Natural killer cell (primary cell): ENCODE measurements at regions not wholly inside any gene's neighbourhood (a gene's known extent, or its start where the extent isn't known, plus 50 kb on each side); places are given as distances from the start of the nearest gene placed in this dataset.

Experiments
- ATAC-seq, 3 donors: fragments of 150-1000 bp in 2 of 3; fragments of 200-7000 bp in 1 of 3; cut with Tn5 transposase; 1 replicate in 1 of 3; 2 replicates in 2 of 3; pipeline ENCODE4 v1.10.0; 2021; ENCODE audit warnings: mild to moderate bottlenecking in 2 of 3, moderate library complexity in 2 of 3
- DNase-seq, 2 donors: peaks; one replicate each; pipeline versions ENCODE4 v3.0.0 to v3.0.0-alpha.2; 2013 to 2021; ENCODE audit warnings: mixed read lengths in 1 of 2
- H3K27ac ChIP-seq: one replicate; pipeline ENCODE4 v1.5.1; 2013; ENCODE audit warnings: mild to moderate bottlenecking, low read length
- H3K27me3 ChIP-seq: one replicate; pipeline ENCODE4 v1.6.1; 2013; ENCODE audit warnings: low read length; ENCODE audit not compliant: control insufficient read depth, insufficient read depth
- H3K36me3 ChIP-seq: one replicate; pipeline ENCODE4 v1.6.1; 2013; ENCODE audit warnings: low read length; ENCODE audit not compliant: control insufficient read depth, insufficient read depth
- H3K4me1 ChIP-seq: one replicate; pipeline ENCODE4 v1.6.1; 2013; ENCODE audit warnings: low read length; ENCODE audit not compliant: control insufficient read depth, insufficient read depth
- H3K4me3 ChIP-seq: one replicate; pipeline ENCODE4 v1.5.1; 2013; ENCODE audit warnings: low read length
- H3K9me3 ChIP-seq: one replicate; pipeline ENCODE4 v1.6.1; 2013; ENCODE audit warnings: low read length; ENCODE audit not compliant: control insufficient read depth, insufficient read depth
- H3K27ac Mint-ChIP-seq, 2 donors: one replicate each; pipeline ENCODE4 v1.8.0; 2022; ENCODE audit warnings: mild to moderate bottlenecking in 2 of 2, mixed read lengths in 2 of 2, moderate library complexity in 1 of 2
- H3K27me3 Mint-ChIP-seq, 2 donors: one replicate each; pipeline ENCODE4 v1.8.0; 2022; ENCODE audit warnings: low read depth in 2 of 2, mixed read lengths in 2 of 2
- H3K36me3 Mint-ChIP-seq: one replicate; pipeline ENCODE4 v1.8.0; 2022; ENCODE audit warnings: mixed read lengths
- H3K4me1 Mint-ChIP-seq, 2 donors: one replicate each; pipeline ENCODE4 v1.8.0; 2022; ENCODE audit warnings: mixed read lengths in 2 of 2
- H3K4me3 Mint-ChIP-seq: one replicate; pipeline ENCODE4 v1.8.0; 2022; ENCODE audit warnings: mild to moderate bottlenecking, moderate library complexity, mixed read lengths
- H3K9me3 Mint-ChIP-seq, 2 donors: one replicate each; pipeline ENCODE4 v1.8.0; 2022; ENCODE audit warnings: mixed read lengths in 2 of 2
- WGBS: methylation state at CpG from one replicate; pipeline ENCODE4 v1.1.7; 2013; ENCODE audit warnings: missing lambda C conversion rate; ENCODE audit not compliant: insufficient coverage; 5-methylcytosine and 5-hydroxymethylcytosine counted together
- intact Hi-C: fragments of 100-400 bp; cut with micrococcal nuclease; formaldehyde crosslinking; loops from one replicate; pipeline ENCODE4 v1.14.2; 2022
- TF ChIP-seq, protein P1 (sequence below): fragments of 200-600 bp; IDR thresholded peaks from one replicate; pipeline ENCODE4 v1.8.0; 2022; ENCODE audit warnings: antibody characterized with exemption

DNA sequence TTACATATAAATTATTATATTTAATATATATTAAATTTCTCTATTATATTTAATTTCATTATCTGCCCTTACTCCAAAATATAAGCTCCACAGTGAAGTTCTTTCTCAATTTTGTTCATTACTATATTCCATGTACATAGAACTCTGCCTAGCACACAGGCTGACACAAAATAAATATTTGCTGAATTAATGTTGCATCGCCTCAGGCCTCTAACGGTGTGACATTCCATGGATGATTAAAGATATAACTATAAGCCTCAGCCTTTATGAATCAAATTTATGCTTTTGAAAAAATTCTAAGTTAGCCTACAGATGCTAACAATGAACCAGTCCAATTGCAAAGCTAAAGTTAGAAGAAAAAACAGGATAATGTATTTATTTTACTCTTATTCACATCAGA, 1337.2 kb upstream of the NRXN1 start:
- DNase-seq (no peak), ATAC-seq (no peak)
- Mint-ChIP-seq H3K4me1 (no peaks in the 10 kb centered on the region), H3K9me3 (peaks cover 21 to 23% of the 10 kb centered on the region in 2 donors), H3K27ac (no peak overlapping the region), H3K27me3 (no peaks in the 10 kb centered on the region), H3K4me3 (no peak overlapping the region), H3K36me3 (peaks cover 16% of the 10 kb centered on the region)
- WGBS: 50% methylated on average over 2 of the region's 2 CpGs
- TF ChIP-seq, protein P1, sequence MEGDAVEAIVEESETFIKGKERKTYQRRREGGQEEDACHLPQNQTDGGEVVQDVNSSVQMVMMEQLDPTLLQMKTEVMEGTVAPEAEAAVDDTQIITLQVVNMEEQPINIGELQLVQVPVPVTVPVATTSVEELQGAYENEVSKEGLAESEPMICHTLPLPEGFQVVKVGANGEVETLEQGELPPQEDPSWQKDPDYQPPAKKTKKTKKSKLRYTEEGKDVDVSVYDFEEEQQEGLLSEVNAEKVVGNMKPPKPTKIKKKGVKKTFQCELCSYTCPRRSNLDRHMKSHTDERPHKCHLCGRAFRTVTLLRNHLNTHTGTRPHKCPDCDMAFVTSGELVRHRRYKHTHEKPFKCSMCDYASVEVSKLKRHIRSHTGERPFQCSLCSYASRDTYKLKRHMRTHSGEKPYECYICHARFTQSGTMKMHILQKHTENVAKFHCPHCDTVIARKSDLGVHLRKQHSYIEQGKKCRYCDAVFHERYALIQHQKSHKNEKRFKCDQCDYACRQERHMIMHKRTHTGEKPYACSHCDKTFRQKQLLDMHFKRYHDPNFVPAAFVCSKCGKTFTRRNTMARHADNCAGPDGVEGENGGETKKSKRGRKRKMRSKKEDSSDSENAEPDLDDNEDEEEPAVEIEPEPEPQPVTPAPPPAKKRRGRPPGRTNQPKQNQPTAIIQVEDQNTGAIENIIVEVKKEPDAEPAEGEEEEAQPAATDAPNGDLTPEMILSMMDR: no peak
- H3K36me3 ChIP-seq: no peaks in the 10 kb centered on the region
- H3K9me3 ChIP-seq: no peaks in the 10 kb centered on the region
- no peaks in the 10 kb centered on the region for H3K4me1 ChIP-seq
- H3K4me3 ChIP-seq: no peak overlapping the region
- no peaks in the 10 kb centered on the region for H3K27me3 ChIP-seq
- intact Hi-C loops: no loop called here
- no peak overlapping the region for H3K27ac ChIP-seq

- intact Hi-C loops: no loop called here
Observed at GRCh38 chr2:52368141-52368540, 1336.2 kb upstream of the NRXN1 start.

GRCh38 chr2:52365946-52366345, 1334.0 kb upstream of the NRXN1 start:
- H3K27me3 Mint-ChIP-seq: no peaks in the 10 kb centered on the region
- no peak overlapping the region for H3K4me3 Mint-ChIP-seq
- Histone ChIP-seq H3K4me1 (no peaks in the 10 kb centered on the region), H3K4me3 (no peak overlapping the region), H3K9me3 (peaks cover 2% of the 10 kb centered on the region), H3K27ac (no peak overlapping the region), H3K27me3 (no peaks in the 10 kb centered on the region), H3K36me3 (no peaks in the 10 kb centered on the region)
- no peak overlapping the region for H3K27ac Mint-ChIP-seq
- DNase-seq (no peak), ATAC-seq (no peak)
- TF ChIP-seq, protein P1: no peak
- intact Hi-C loops: no loop called here
- 79% methylated on average over 2 of the region's 2 CpGs for WGBS
- H3K4me1 Mint-ChIP-seq: no peaks in the 10 kb centered on the region
- H3K36me3 Mint-ChIP-seq: peaks cover 8% of the 10 kb centered on the region
- H3K9me3 Mint-ChIP-seq: peaks cover 20 to 24% of the 10 kb centered on the region in 2 donors

More at GRCh38 chr2:52368141-52368540, 1336.2 kb upstream of the NRXN1 start:
- Histone ChIP-seq H3K36me3 (no peaks in the 10 kb centered on the region), H3K27me3 (no peaks in the 10 kb centered on the region), H3K9me3 (peaks cover 2% of the 10 kb centered on the region), H3K4me1 (no peaks in the 10 kb centered on the region), H3K4me3 (no peak overlapping the region), H3K27ac (no peak overlapping the region)
- Mint-ChIP-seq H3K9me3 (peaks cover 21 to 23% of the 10 kb centered on the region in 2 donors), H3K4me1 (no peaks in the 10 kb centered on the region), H3K4me3 (no peak overlapping the region), H3K27me3 (no peaks in the 10 kb centered on the region), H3K27ac (no peak overlapping the region), H3K36me3 (peaks cover 11% of the 10 kb centered on the region)
- TF ChIP-seq, protein P1: no peak
- ATAC-seq: no peak
- DNase-seq: no peak

DNA sequence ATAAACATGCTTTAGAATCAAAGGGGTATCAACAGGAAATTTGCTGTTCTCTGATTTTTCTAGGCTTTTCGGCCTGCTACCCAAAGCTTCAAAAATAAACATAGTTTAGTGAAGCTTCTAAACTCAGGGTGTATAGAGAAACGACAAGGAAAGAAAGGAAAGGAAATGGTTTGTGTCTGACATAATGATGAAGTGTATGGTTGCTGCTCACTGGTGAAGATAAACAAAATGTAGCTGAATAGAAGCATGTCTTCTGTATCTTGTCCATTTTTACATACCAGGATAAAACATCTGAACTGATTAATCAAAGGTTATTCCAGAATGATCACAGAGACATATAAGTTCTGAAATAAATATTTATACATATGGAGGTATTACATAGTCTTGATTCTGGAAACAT, 1324.6 kb upstream of the NRXN1 start:
- Mint-ChIP-seq H3K27ac (no peak overlapping the region), H3K36me3 (no peaks in the 10 kb centered on the region), H3K4me3 (no peak overlapping the region), H3K9me3 (peaks cover 10 to 30% of the 10 kb centered on the region in 2 donors), H3K27me3 (no peaks in the 10 kb centered on the region), H3K4me1 (no peaks in the 10 kb centered on the region)
- H3K4me3 ChIP-seq: no peak overlapping the region
- no peaks in the 10 kb centered on the region for H3K4me1 ChIP-seq
- WGBS: 0% methylated on average over 1 of the region's 2 CpGs
- no peaks in the 10 kb centered on the region for H3K36me3 ChIP-seq
- H3K9me3 ChIP-seq: no peaks in the 10 kb centered on the region
- no peak for DNase-seq
- TF ChIP-seq, protein P1: no peak
- intact Hi-C loops: no loop called here
- no peak for ATAC-seq
- H3K27ac ChIP-seq: no peak overlapping the region
- H3K27me3 ChIP-seq: no peaks in the 10 kb centered on the region
